HepG2 (cell line): ENCODE measurements at regions not wholly inside any gene's neighbourhood (a gene's known extent, or its start where the extent isn't known, plus 50 kb on each side); places are given as distances from the start of the nearest gene placed in this dataset.

Experiments used
- FOXA3 ChIP-seq: IDR thresholded peaks from 2 replicates; pipeline ENCODE4 v1.6.1; 2016; ENCODE audit warnings: missing genetic modification reagents, missing compliant biosample characterization
- FOXO4 ChIP-seq: sonication (generic); formaldehyde crosslinking; conservative IDR thresholded peaks from 2 replicates; pipeline ENCODE4 v1.8.1; 2023; ENCODE audit warnings: missing genetic modification reagents
- FOXP1 ChIP-seq, 2 experiments: fragments of 450-650 bp in 1 of 2; IDR thresholded peaks; 2 replicates each; pipeline ENCODE4 v1.6.1; 2017 to 2018; ENCODE audit warnings: antibody characterized with exemption in 1 of 2
- HHEX ChIP-seq: IDR thresholded peaks from 2 replicates; pipeline ENCODE4 v1.6.1; 2016; ENCODE audit warnings: control low read depth
- HNF1B ChIP-seq: sonication (generic); formaldehyde crosslinking; IDR thresholded peaks from 2 replicates; pipeline ENCODE4 v1.5.1; 2020; ENCODE audit warnings: mild to moderate bottlenecking, moderate library complexity, missing genetic modification reagents
- NFIC ChIP-seq: IDR thresholded peaks from 2 replicates; pipeline ENCODE4 v1.6.1; 2012; ENCODE audit warnings: mild to moderate bottlenecking, low read length, inconsistent platforms
- NR2F1 ChIP-seq, 2 experiments: fragments of 450-650 bp in 1 of 2; formaldehyde crosslinking in 1 of 2; IDR thresholded peaks; 2 replicates each; pipeline versions ENCODE4 v1.5.0 to v1.6.1; 2016 to 2020; ENCODE audit warnings: mild to moderate bottlenecking in 1 of 2, missing compliant biosample characterization in 1 of 2, missing genetic modification reagents in 1 of 2, moderate library complexity in 1 of 2
- POLR2AphosphoS5 ChIP-seq: IDR thresholded peaks from 2 replicates; pipeline ENCODE4 v1.6.1; 2012; ENCODE audit warnings: low read depth, low read length
- TBX3 ChIP-seq: fragments of 450-650 bp; IDR thresholded peaks from 2 replicates; pipeline ENCODE4 v1.6.1; 2017; ENCODE audit warnings: antibody characterized with exemption, mild to moderate bottlenecking, inconsistent platforms, borderline replicate concordance
- TF ChIP-seq, protein P1 (sequence below): IDR thresholded peaks from 2 replicates; pipeline ENCODE4 v1.6.1; 2016; ENCODE audit warnings: missing compliant biosample characterization, missing genetic modification reagents, borderline replicate concordance
- TF ChIP-seq, protein P2 (sequence below): IDR thresholded peaks from 2 replicates; pipeline ENCODE4 v1.6.1; 2016; ENCODE audit warnings: low read depth, missing genetic modification reagents, missing compliant biosample characterization
- TF ChIP-seq, protein P3 (sequence below): IDR thresholded peaks from 2 replicates; pipeline ENCODE4 v1.4.0; 2020; ENCODE audit warnings: mild to moderate bottlenecking, missing genetic modification reagents
- TF ChIP-seq, protein P4 (sequence below): sonication (generic); formaldehyde crosslinking; IDR thresholded peaks from 2 replicates; pipeline ENCODE4 v1.5.0; 2020; ENCODE audit warnings: missing genetic modification reagents

DNA sequence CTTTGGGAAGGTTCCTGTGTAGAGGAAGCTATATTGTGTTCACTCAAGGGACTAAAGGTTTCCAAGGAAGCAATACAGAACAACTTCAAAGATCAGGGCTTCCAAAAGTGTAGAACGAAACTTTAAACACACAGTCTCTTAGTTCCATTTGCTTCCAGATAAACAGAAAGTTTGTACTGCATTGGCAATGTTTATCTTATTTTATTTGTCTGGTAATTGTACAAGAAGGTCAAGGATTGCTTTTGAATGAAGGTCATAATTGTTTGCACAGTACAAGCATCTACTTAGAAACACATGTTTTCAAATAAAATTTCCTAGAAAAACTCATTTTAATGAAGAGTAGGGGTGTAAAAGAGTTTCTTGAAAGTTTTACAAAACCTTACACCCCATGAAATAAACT is 712.7 kb upstream of the SGCG start (continued):
- TF ChIP-seq NR2F1 (CRISPR knock-in tag; IDR thresholded peaks at IDR 0.05) (peak; percentile 10 to 85; a peak in 2 of 4 replicates), FOXA3 (CRISPR knock-in tag) (peak; percentile 48; the same call in 1 of the 2 replicates), NFIC (peak; percentile 32; the same call in 1 of the 2 replicates), TBX3 (peak; percentile 50; the same call in 1 of the 2 replicates), FOXP1 (IDR thresholded peaks at IDR 0.05) (no peak), FOXP1 (CRISPR knock-in tag; IDR thresholded peaks at IDR 0.05) (peak; percentile 41; the same call in 1 of the 2 replicates), HNF1B (CRISPR knock-in tag) (no peak), POLR2AphosphoS5 (no peak), FOXO4 (no peak), HHEX (CRISPR knock-in tag) (peak; percentile 84)
- TF ChIP-seq, protein P1, sequence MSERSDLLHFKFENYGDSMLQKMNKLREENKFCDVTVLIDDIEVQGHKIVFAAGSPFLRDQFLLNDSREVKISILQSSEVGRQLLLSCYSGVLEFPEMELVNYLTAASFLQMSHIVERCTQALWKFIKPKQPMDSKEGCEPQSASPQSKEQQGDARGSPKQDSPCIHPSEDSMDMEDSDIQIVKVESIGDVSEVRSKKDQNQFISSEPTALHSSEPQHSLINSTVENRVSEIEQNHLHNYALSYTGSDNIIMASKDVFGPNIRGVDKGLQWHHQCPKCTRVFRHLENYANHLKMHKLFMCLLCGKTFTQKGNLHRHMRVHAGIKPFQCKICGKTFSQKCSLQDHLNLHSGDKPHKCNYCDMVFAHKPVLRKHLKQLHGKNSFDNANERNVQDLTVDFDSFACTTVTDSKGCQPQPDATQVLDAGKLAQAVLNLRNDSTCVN (CRISPR knock-in tag) = no peak
- TF ChIP-seq, protein P2, sequence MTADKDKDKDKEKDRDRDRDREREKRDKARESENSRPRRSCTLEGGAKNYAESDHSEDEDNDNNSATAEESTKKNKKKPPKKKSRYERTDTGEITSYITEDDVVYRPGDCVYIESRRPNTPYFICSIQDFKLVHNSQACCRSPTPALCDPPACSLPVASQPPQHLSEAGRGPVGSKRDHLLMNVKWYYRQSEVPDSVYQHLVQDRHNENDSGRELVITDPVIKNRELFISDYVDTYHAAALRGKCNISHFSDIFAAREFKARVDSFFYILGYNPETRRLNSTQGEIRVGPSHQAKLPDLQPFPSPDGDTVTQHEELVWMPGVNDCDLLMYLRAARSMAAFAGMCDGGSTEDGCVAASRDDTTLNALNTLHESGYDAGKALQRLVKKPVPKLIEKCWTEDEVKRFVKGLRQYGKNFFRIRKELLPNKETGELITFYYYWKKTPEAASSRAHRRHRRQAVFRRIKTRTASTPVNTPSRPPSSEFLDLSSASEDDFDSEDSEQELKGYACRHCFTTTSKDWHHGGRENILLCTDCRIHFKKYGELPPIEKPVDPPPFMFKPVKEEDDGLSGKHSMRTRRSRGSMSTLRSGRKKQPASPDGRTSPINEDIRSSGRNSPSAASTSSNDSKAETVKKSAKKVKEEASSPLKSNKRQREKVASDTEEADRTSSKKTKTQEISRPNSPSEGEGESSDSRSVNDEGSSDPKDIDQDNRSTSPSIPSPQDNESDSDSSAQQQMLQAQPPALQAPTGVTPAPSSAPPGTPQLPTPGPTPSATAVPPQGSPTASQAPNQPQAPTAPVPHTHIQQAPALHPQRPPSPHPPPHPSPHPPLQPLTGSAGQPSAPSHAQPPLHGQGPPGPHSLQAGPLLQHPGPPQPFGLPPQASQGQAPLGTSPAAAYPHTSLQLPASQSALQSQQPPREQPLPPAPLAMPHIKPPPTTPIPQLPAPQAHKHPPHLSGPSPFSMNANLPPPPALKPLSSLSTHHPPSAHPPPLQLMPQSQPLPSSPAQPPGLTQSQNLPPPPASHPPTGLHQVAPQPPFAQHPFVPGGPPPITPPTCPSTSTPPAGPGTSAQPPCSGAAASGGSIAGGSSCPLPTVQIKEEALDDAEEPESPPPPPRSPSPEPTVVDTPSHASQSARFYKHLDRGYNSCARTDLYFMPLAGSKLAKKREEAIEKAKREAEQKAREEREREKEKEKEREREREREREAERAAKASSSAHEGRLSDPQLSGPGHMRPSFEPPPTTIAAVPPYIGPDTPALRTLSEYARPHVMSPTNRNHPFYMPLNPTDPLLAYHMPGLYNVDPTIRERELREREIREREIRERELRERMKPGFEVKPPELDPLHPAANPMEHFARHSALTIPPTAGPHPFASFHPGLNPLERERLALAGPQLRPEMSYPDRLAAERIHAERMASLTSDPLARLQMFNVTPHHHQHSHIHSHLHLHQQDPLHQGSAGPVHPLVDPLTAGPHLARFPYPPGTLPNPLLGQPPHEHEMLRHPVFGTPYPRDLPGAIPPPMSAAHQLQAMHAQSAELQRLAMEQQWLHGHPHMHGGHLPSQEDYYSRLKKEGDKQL (CRISPR knock-in tag) = 0 out of 2 replicates have a peak, but pooled peaks have one; percentile 38
- TF ChIP-seq, protein P3, sequence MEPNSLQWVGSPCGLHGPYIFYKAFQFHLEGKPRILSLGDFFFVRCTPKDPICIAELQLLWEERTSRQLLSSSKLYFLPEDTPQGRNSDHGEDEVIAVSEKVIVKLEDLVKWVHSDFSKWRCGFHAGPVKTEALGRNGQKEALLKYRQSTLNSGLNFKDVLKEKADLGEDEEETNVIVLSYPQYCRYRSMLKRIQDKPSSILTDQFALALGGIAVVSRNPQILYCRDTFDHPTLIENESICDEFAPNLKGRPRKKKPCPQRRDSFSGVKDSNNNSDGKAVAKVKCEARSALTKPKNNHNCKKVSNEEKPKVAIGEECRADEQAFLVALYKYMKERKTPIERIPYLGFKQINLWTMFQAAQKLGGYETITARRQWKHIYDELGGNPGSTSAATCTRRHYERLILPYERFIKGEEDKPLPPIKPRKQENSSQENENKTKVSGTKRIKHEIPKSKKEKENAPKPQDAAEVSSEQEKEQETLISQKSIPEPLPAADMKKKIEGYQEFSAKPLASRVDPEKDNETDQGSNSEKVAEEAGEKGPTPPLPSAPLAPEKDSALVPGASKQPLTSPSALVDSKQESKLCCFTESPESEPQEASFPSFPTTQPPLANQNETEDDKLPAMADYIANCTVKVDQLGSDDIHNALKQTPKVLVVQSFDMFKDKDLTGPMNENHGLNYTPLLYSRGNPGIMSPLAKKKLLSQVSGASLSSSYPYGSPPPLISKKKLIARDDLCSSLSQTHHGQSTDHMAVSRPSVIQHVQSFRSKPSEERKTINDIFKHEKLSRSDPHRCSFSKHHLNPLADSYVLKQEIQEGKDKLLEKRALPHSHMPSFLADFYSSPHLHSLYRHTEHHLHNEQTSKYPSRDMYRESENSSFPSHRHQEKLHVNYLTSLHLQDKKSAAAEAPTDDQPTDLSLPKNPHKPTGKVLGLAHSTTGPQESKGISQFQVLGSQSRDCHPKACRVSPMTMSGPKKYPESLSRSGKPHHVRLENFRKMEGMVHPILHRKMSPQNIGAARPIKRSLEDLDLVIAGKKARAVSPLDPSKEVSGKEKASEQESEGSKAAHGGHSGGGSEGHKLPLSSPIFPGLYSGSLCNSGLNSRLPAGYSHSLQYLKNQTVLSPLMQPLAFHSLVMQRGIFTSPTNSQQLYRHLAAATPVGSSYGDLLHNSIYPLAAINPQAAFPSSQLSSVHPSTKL (CRISPR knock-in tag) = peak; percentile 54; the same call in 1 of the 2 replicates
- TF ChIP-seq, protein P4, sequence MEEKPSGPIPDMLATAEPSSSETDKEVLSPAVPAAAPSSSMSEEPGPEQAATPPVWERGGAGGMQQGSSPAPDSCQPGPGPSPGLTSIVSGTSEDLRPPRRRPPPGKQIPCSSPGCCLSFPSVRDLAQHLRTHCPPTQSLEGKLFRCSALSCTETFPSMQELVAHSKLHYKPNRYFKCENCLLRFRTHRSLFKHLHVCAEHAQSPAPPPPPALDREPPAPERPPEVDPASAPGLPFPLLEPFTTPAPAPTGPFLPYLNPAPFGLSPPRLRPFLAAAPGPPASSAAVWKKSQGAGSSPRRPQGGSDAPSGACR (CRISPR knock-in tag) = no peak
